ENCODE measurements at regions not wholly inside any gene's neighbourhood (a gene's known extent, or its start where the extent isn't known, plus 50 kb on each side); places are given as distances from the start of the nearest gene placed in this dataset.

- no peak for DNase-seq (ENCODE audit: extremely low spot score, unreplicated experiment)
- Mint-ChIP-seq H3K4me3 (ENCODE audit: unreplicated experiment) (no peak overlapping the region), H3K4me1 (ENCODE audit: unreplicated experiment) (peaks cover 3% of the 10 kb centered on the region), H3K27ac (ENCODE audit: unreplicated experiment) (no peak overlapping the region), H3K36me3 (ENCODE audit: unreplicated experiment) (no peaks in the 10 kb centered on the region), H3K9me3 (ENCODE audit: unreplicated experiment) (no peaks in the 10 kb centered on the region), H3K27me3 (ENCODE audit: unreplicated experiment) (no peaks in the 10 kb centered on the region)
- TF ChIP-seq CTCF (IDR thresholded peaks at IDR 0.05), result no peak
Observed at GRCh38 chr11:103779054-103779453, 257.4 kb upstream of the DDI1 start.

DNA sequence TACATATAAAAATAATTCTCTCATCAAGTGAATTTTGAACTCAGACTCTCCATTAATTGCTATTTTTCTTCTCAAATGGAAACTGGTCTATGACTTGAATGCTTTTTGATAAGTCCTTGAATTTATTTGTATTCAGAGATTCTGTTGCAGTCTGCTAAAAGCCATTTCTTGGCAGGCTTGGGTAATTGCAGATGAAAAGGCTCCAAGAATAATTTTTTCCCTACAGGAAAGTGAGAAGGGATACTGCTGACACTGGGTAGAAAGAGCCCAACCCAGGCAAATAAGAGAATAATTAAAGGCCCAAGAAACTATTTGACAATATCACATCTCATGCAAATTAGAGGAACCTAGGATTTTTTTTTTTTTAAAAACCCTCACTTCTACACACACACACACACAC lies 246.5 kb upstream of the DDI1 start:
- no peak for TF ChIP-seq CTCF (IDR thresholded peaks at IDR 0.05)
- H3K9me3 Mint-ChIP-seq (ENCODE audit: unreplicated experiment), result peaks cover 28% of the 10 kb centered on the region
- H3K27ac Mint-ChIP-seq (ENCODE audit: unreplicated experiment), result no peak overlapping the region
- H3K4me3 Mint-ChIP-seq (ENCODE audit: unreplicated experiment), result no peak overlapping the region
- H3K27me3 Mint-ChIP-seq (ENCODE audit: unreplicated experiment), result no peaks in the 10 kb centered on the region
- H3K36me3 Mint-ChIP-seq (ENCODE audit: unreplicated experiment), result peaks cover 6% of the 10 kb centered on the region
- no peak for DNase-seq (ENCODE audit: extremely low spot score, unreplicated experiment)
- no peaks in the 10 kb centered on the region for H3K4me1 Mint-ChIP-seq (ENCODE audit: unreplicated experiment)

GRCh38 chr11:103792981-103793468 lies 243.4 kb upstream of the DDI1 start:
- peaks cover 5% of the 10 kb centered on the region for H3K36me3 Mint-ChIP-seq (ENCODE audit: unreplicated experiment)
- no peak for TF ChIP-seq CTCF (IDR thresholded peaks at IDR 0.05)
- no peak overlapping the region for H3K4me3 Mint-ChIP-seq (ENCODE audit: unreplicated experiment)
- no peak overlapping the region for H3K27ac Mint-ChIP-seq (ENCODE audit: unreplicated experiment)
- H3K27me3 Mint-ChIP-seq (ENCODE audit: unreplicated experiment), result no peaks in the 10 kb centered on the region
- no peak for DNase-seq (ENCODE audit: extremely low spot score, unreplicated experiment)
- H3K9me3 Mint-ChIP-seq (ENCODE audit: unreplicated experiment), result peaks cover 22% of the 10 kb centered on the region
- peaks cover 9% of the 10 kb centered on the region for H3K4me1 Mint-ChIP-seq (ENCODE audit: unreplicated experiment)

GRCh38 chr11:103794262-103794661 lies 242.2 kb upstream of the DDI1 start:
- H3K36me3 Mint-ChIP-seq (ENCODE audit: unreplicated experiment), result peaks cover 5% of the 10 kb centered on the region
- no peak overlapping the region for H3K27ac Mint-ChIP-seq (ENCODE audit: unreplicated experiment)
- H3K27me3 Mint-ChIP-seq (ENCODE audit: unreplicated experiment), result no peaks in the 10 kb centered on the region
- peaks cover 22% of the 10 kb centered on the region for H3K9me3 Mint-ChIP-seq (ENCODE audit: unreplicated experiment)
- no peak overlapping the region for H3K4me3 Mint-ChIP-seq (ENCODE audit: unreplicated experiment)
- DNase-seq (ENCODE audit: extremely low spot score, unreplicated experiment), result no peak
- H3K4me1 Mint-ChIP-seq (ENCODE audit: unreplicated experiment), result peaks cover 18% of the 10 kb centered on the region
- no peak for TF ChIP-seq CTCF (IDR thresholded peaks at IDR 0.05)

DNA sequence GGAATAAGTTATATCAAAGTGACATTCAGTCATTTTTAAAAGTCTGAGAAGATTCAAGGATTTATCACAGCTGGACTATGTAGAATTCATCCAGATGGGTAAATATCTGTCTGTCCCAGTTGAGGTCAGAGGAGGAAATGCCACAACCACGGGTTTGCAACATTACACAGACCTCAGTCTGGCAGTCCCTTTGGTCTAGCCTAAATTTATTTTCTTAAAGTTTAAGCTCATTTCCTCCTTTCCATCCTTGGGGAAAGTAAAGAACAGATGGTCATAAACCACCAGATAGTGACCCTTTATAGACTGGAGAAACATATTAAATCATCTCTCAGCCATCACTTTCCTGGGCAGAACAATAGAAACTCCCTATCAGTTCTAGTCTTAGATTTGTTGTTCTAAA lies 238.4 kb upstream of the DDI1 start:
- no peaks in the 10 kb centered on the region for H3K36me3 Mint-ChIP-seq (ENCODE audit: unreplicated experiment)
- peaks cover 25% of the 10 kb centered on the region for H3K4me1 Mint-ChIP-seq (ENCODE audit: unreplicated experiment)
- TF ChIP-seq CTCF (IDR thresholded peaks at IDR 0.05), result no peak
- no peak for DNase-seq (ENCODE audit: extremely low spot score, unreplicated experiment)
- no peaks in the 10 kb centered on the region for H3K27me3 Mint-ChIP-seq (ENCODE audit: unreplicated experiment)
- H3K27ac Mint-ChIP-seq (ENCODE audit: unreplicated experiment), result no peak overlapping the region
- H3K9me3 Mint-ChIP-seq (ENCODE audit: unreplicated experiment), result no peaks in the 10 kb centered on the region
- H3K4me3 Mint-ChIP-seq (ENCODE audit: unreplicated experiment), result no peak overlapping the region

Data from osteocyte (in vitro differentiated cells).